HG03280 (cell line): ENCODE measurements at regions not wholly inside any gene's neighbourhood (a gene's known extent, or its start where the extent isn't known, plus 50 kb on each side); places are given as distances from the start of the nearest gene placed in this dataset.

Experiments used
- ATAC-seq: cut with Tn5 transposase; IDR thresholded peaks from one replicate; pipeline ENCODE4 v1.9.1; 2021; ENCODE audit warnings: mild to moderate bottlenecking, moderate library complexity; ENCODE audit not compliant: unreplicated experiment

GRCh38 chr5:143473481-143473880, 70.0 kb upstream of the NR3C1 start:
- no peak for ATAC-seq

- no peak for ATAC-seq
Measured at GRCh38 chr5:143472576-143472975, 69.1 kb upstream of the NR3C1 start.

GRCh38 chr5:143471666-143472464, 68.4 kb upstream of the NR3C1 start:
- ATAC-seq: no peak

- ATAC-seq: no peak
Measured at GRCh38 chr5:143471041-143471509, 67.6 kb upstream of the NR3C1 start.

GRCh38 chr5:143470120-143470519, 66.6 kb upstream of the NR3C1 start:
- ATAC-seq: no peak

GRCh38 chr5:143469125-143469524, 65.6 kb upstream of the NR3C1 start:
- no peak for ATAC-seq

- no peak for ATAC-seq
Measured at GRCh38 chr5:143466632-143467031, 63.1 kb upstream of the NR3C1 start.

GRCh38 chr5:143464723-143465490, 61.4 kb upstream of the NR3C1 start:
- ATAC-seq: no peak

GRCh38 chr5:143462431-143462830, 58.9 kb upstream of the NR3C1 start:
- no peak for ATAC-seq

- no peak for ATAC-seq
Measured at GRCh38 chr5:143459433-143459832, 55.9 kb upstream of the NR3C1 start.

GRCh38 chr5:143456952-143457547, 53.6 kb upstream of the NR3C1 start:
- ATAC-seq: no peak

- no peak for ATAC-seq
Measured at GRCh38 chr5:143454936-143455516, 51.5 kb upstream of the NR3C1 start.

- ATAC-seq: no peak
Measured at GRCh38 chr5:143453720-143454119, 50.2 kb upstream of the NR3C1 start.
